Choroid plexus epithelial cell (primary cell): ENCODE measurements at regions not wholly inside any gene's neighbourhood (a gene's known extent, or its start where the extent isn't known, plus 50 kb on each side); places are given as distances from the start of the nearest gene placed in this dataset.
"Not testable (repeated sequence)": the region's sequence is repeated elsewhere in the genome, so short reads cannot be mapped to it uniquely, and the experiment has no call there.

Source experiments
- DNase-seq: peaks from one replicate; pipeline ENCODE4 v3.0.0-alpha.2; 2010; ENCODE audit warnings: low read depth
- H3K4me3 ChIP-seq: 2 replicates; pipeline ENCODE4 v1.5.1; 2011; ENCODE audit warnings: low read depth, mild to moderate bottlenecking, control low read depth, low read length, moderate library complexity
- TF ChIP-seq, protein P1 (sequence below): conservative IDR thresholded peaks from 2 replicates; pipeline ENCODE4 v1.5.1; 2011; ENCODE audit warnings: low read depth, mild to moderate bottlenecking, control low read depth, inconsistent platforms, low read length, moderate library complexity

DNA sequence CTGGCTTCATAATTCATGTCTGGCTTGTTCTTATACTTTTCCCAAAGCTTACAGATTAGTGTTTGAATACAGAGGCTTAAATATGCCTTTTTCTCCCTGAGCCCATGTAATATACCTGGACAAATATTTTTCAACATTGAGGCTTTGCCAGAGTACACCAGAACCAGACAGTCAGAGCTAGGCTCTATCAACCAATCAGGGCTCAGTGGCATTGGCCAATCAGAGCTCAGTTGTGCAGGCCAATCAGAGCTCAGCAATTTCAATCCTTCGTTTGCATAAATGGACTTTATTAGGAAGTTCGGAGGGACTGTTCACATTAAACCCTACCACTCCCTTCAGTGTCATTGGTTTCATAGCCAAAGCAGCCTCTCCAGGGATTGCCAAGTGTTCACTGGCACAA, 51.2 kb upstream of the TMSB15B start:
- TF ChIP-seq, protein P1, sequence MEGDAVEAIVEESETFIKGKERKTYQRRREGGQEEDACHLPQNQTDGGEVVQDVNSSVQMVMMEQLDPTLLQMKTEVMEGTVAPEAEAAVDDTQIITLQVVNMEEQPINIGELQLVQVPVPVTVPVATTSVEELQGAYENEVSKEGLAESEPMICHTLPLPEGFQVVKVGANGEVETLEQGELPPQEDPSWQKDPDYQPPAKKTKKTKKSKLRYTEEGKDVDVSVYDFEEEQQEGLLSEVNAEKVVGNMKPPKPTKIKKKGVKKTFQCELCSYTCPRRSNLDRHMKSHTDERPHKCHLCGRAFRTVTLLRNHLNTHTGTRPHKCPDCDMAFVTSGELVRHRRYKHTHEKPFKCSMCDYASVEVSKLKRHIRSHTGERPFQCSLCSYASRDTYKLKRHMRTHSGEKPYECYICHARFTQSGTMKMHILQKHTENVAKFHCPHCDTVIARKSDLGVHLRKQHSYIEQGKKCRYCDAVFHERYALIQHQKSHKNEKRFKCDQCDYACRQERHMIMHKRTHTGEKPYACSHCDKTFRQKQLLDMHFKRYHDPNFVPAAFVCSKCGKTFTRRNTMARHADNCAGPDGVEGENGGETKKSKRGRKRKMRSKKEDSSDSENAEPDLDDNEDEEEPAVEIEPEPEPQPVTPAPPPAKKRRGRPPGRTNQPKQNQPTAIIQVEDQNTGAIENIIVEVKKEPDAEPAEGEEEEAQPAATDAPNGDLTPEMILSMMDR: no peak
- no peak for DNase-seq
- no peak overlapping the region for H3K4me3 ChIP-seq

DNA sequence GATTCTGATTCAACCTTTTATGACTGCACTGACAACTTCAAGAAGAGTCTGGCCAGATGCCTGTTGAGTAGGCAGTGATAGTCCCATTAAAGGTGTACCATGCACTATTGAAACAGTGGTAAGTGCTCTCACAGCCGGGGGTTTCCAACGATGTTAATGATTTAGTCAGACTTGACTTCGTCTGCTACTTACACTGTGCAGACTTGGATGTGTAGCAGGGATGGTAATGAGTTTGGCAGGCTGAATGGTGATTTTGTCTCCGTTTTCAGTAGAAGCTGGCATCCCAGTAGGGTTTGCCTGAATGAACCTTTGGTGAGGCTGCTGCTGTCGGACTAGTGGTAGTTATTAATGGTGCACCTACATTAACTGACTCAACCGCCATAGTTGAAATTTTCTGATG, 52.0 kb upstream of the TMSB15B start:
- no peak overlapping the region for H3K4me3 ChIP-seq
- TF ChIP-seq, protein P1: no peak
- no peak for DNase-seq

DNA sequence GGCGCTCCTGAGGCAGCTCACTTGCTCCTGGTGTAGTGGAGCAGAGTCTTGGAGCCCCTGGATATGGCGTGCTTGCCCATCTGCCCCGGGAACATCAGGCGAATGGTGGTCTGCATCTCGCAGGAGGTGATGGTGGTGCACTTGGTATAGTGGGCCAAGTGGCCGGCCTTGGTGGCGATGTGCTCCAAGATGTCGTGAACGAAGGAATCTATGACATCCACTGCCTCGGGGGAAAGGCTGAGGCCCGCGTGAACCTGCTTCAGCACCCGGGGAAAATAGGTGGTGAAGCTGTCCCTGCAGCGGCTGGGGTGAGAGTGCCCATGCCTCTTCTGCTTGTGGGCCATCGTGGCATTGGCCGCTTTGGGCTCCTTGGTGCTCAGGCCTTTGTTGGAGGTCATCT, 58.1 kb upstream of the TMSB15B start:
- no peak overlapping the region for H3K4me3 ChIP-seq
- TF ChIP-seq, protein P1: no peak
- DNase-seq: no peak

DNA sequence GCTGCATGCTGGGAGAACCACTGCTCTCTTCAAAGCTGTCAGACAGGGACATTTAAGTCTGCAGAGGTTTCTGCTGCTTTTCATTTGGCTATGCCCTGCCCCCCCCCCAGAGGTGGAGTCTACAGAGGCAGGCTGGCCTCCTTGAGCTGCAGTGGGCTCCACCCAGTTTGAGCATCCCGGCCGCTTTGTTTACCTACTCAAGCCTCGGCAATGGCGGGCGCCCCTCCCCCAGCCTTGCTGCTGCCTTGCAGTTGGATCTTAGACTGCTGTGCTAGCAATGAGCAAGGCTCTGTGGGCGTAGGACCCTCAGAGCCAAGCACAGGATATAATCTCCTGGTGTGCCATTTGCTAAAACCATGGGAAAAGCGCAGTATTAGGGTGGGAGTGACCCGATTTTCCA, 59.8 kb upstream of the TMSB15B start:
- H3K4me3 ChIP-seq, DNase-seq: not testable (repeated sequence)

DNA sequence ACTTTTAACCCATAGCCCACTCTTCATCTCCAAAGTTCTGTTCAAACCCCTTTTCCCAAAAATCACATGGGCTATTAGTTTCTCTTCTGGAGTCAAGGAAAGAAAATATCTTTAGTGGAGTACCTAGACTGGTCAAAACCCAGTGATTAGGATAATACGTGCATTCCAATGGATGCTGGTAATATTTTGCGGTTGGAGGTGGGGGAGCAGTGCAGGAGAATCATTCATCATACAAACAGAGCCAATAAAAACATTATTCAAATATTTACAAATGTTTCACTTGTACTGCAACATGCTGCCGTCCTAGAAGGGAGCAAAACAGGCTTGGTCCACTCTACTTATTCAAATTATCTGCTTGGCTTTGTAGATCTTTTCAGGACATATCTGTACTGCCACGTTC, 57.2 kb upstream of the RAB9B start:
- DNase-seq: peak; percentile 8
- no peak overlapping the region for H3K4me3 ChIP-seq
- TF ChIP-seq, protein P1: no peak

DNA sequence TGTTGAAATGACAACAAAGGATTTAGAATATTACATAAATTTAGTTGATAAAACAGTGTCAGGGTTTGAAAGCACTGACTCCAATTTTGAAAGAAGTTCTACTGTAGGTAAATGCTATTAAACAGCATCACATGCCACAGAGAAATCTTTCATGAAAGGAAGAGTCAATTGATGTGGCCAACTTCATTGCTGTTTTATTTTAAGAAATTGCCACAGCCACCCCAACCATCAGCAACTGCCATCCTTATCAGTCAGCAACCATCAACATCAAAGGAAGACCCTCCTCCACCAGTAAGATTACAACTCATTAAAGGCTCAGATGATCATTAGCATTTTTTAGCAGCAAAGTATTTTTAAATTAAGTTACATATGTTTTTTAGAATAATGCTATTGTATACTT, 54.6 kb upstream of the RAB9B start:
- H3K4me3 ChIP-seq: no peak overlapping the region
- TF ChIP-seq, protein P1: no peak
- DNase-seq: no peak

DNA sequence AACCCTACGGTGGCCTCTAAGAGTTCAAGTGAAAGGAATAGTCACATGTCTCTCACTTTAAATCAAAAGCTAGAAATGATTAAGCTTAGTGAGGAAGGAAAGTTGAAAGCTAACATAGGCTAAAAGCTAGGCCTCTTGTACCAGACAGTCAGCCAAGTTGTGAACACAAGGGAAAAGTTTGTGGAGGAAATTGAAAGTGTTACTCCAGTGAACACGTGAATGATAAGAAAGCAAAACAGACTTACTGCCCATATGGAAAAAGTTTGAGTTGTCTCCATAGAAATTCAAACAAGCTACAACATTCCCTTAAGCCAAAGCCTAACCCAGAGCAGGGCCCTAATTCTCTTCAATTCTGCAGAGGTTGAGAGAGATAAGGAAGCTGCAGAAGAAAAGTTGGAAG, 51.5 kb upstream of the RAB9B start:
- DNase-seq: peak; percentile 26
- TF ChIP-seq, protein P1: no peak
- H3K4me3 ChIP-seq: no peak overlapping the region

DNA sequence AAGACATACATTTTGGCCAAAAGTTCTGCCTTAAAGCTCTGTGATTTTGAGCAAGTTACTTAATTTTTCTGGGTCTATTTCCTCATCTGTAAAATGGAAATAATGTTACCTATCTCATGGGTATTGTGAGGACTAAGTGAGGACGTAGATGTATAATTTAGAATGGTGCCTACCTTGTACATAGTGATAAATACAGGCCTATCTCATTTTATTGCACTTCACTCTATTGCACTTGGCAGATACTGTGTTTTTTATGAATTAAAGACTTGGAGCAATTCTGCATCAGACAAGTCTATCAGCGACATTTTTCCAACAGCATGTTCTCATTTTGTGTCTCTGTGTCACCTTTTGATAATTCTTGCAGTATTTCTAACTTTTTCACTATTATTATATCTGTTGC, 50.9 kb upstream of the RAB9B start:
- DNase-seq: no peak
- TF ChIP-seq, protein P1: no peak
- no peak overlapping the region for H3K4me3 ChIP-seq
